PC-3 (cell line): ENCODE measurements at regions not wholly inside any gene's neighbourhood (a gene's known extent, or its start where the extent isn't known, plus 50 kb on each side); places are given as distances from the start of the nearest gene placed in this dataset.

Experiments
- ATAC-seq: fragments of 200-7000 bp; cut with Tn5 transposase; 2 replicates; pipeline ENCODE4 v1.9.1; 2020; ENCODE audit warnings: mild to moderate bottlenecking, moderate library complexity
- BruUV-seq: library from RNA; stranded (reverse); fragments of 400-500 nt; replicated peaks from 2 replicates; lab custom pipeline; 2021; lab: Mats Ljungman, UMichigan
- CTCF ChIA-PET: fragments of 300-600 bp; sonication (Branson Sonifier 250); formaldehyde crosslinking; loops from one replicate; lab custom pipeline; 2022; ENCODE audit warnings: antibody characterized with exemption; lab: Charles Lee
- POLR2A ChIA-PET: fragments of 300-600 bp; sonication (Branson Sonifier 250); formaldehyde crosslinking; loops from one replicate; lab custom pipeline; 2022; ENCODE audit warnings: antibody characterized with exemption; ENCODE audit not compliant: unreplicated experiment; lab: Charles Lee
- DNase-seq: peaks from one replicate; pipeline ENCODE4 v3.0.0-alpha.2; 2015
- H2AFZ ChIP-seq: fragments of 300-600 bp; sonication (generic); 2 replicates; pipeline ENCODE4 v1.6.0; 2016; ENCODE audit warnings: antibody characterized with exemption, low read length
- H3F3A ChIP-seq: fragments of 300-600 bp; sonication (generic); one replicate; pipeline ENCODE4 v1.6.0; 2017; ENCODE audit warnings: antibody characterized with exemption, low read length, control low read depth, mild to moderate bottlenecking; ENCODE audit not compliant: unreplicated experiment
- H3K27ac ChIP-seq: fragments of 300-600 bp; sonication (generic); 2 replicates; pipeline ENCODE4 v1.5.1; 2016; ENCODE audit warnings: mild to moderate bottlenecking, low read length
- H3K27me3 ChIP-seq: fragments of 300-600 bp; sonication (generic); 2 replicates; pipeline ENCODE4 v1.6.1; 2016; ENCODE audit warnings: low read length, mixed read lengths
- H3K36me3 ChIP-seq: fragments of 300-600 bp; sonication (generic); 2 replicates; pipeline ENCODE4 v1.6.1; 2016; ENCODE audit warnings: low read depth, mixed run types, low read length, mixed read lengths
- H3K4me1 ChIP-seq: fragments of 300-600 bp; sonication (generic); 2 replicates; pipeline ENCODE4 v1.5.1; 2016; ENCODE audit warnings: low read length; ENCODE audit not compliant: insufficient read depth
- H3K4me2 ChIP-seq: fragments of 300-600 bp; sonication (generic); 2 replicates; pipeline ENCODE4 v1.6.0; 2016; ENCODE audit warnings: low read length
- H3K4me3 ChIP-seq: fragments of 300-600 bp; sonication (generic); 2 replicates; pipeline ENCODE4 v1.5.1; 2016; ENCODE audit warnings: mild to moderate bottlenecking, low read length, mixed read lengths
- H3K79me2 ChIP-seq: fragments of 300-600 bp; sonication (generic); 2 replicates; pipeline ENCODE4 v1.6.1; 2017; ENCODE audit warnings: low read length, mixed read lengths
- H3K9ac ChIP-seq: fragments of 300-600 bp; sonication (generic); 2 replicates; pipeline ENCODE4 v1.6.0; 2016; ENCODE audit warnings: mild to moderate bottlenecking, low read length
- H3K9me2 ChIP-seq: fragments of 300-600 bp; sonication (generic); replicated peaks from 2 replicates; pipeline ENCODE4 v1.6.1; 2016; ENCODE audit warnings: mixed run types, low read length, mixed read lengths
- H3K9me3 ChIP-seq: fragments of 300-600 bp; sonication (generic); 2 replicates; pipeline ENCODE4 v1.6.1; 2016; ENCODE audit warnings: low read length, mixed read lengths
- H4K20me1 ChIP-seq: fragments of 300-600 bp; sonication (generic); 2 replicates; pipeline ENCODE4 v1.6.1; 2016; ENCODE audit warnings: low read length, mixed read lengths
- CTCF ChIP-seq: fragments of 300-600 bp; sonication (generic); conservative IDR thresholded peaks from 2 replicates; pipeline ENCODE4 v1.5.1; 2017; ENCODE audit warnings: antibody characterized with exemption, low read depth, mild to moderate bottlenecking, low read length
- EZH2 ChIP-seq: fragments of 300-600 bp; sonication (generic); IDR thresholded peaks from one replicate; pipeline ENCODE4 v1.6.1; 2017; ENCODE audit warnings: antibody characterized with exemption, mild to moderate bottlenecking, low read length; ENCODE audit not compliant: unreplicated experiment
- EZH2phosphoT487 ChIP-seq: fragments of 300-600 bp; sonication (generic); IDR thresholded peaks from 2 replicates; pipeline ENCODE4 v1.6.1; 2018; ENCODE audit warnings: mild to moderate bottlenecking, antibody characterized with exemption, low read length, borderline replicate concordance
- intact Hi-C: fragments of 100-400 bp; cut with micrococcal nuclease; formaldehyde crosslinking; loops from 2 replicates; pipeline ENCODE4 v1.9.0; 2023

- no peak for ATAC-seq
- Histone ChIP-seq H2AFZ (no peak overlapping the region), H3K9me3 (no peaks in the 10 kb centered on the region), H4K20me1 (no peaks in the 10 kb centered on the region), H3F3A (no peaks in the 10 kb centered on the region), H3K9ac (no peak overlapping the region), H3K9me2 (no peaks in the 10 kb centered on the region), H3K4me2 (no peak overlapping the region), H3K36me3 (no peaks in the 10 kb centered on the region), H3K27me3 (no peaks in the 10 kb centered on the region), H3K4me3 (no peak overlapping the region), H3K4me1 (peaks cover 12% of the 10 kb centered on the region), H3K79me2 (no peaks in the 10 kb centered on the region), H3K27ac (no peak overlapping the region)
- no peak for TF ChIP-seq EZH2
- no peak for DNase-seq
- ChIA-PET CTCF (interaction anchor here (0.5 to 0.6 kb wide), 2 partner anchors 12 to 780 kb away, joined by 4 read pairs; no protein-coding TSS in a partner anchor), POLR2A (no interaction called here)
- no TSS peak for BruUV-seq
- intact Hi-C loops, result no loop called here
Measured at GRCh38 chr6:44641344-44642031, 254.0 kb downstream of the CDC5L start.

GRCh38 chr6:44642349-44642748 is 254.8 kb downstream of the CDC5L start:
- Histone ChIP-seq H3K9ac (no peak overlapping the region), H3K4me1 (peaks cover 12% of the 10 kb centered on the region), H3K27ac (peak overlapping the region; percentile 43), H4K20me1 (no peaks in the 10 kb centered on the region), H3K9me3 (no peaks in the 10 kb centered on the region), H3K4me2 (peak overlapping the region; percentile 58), H2AFZ (peak overlapping the region; percentile 63), H3K9me2 (no peaks in the 10 kb centered on the region), H3F3A (no peaks in the 10 kb centered on the region), H3K27me3 (no peaks in the 10 kb centered on the region), H3K4me3 (no peak overlapping the region), H3K79me2 (no peaks in the 10 kb centered on the region), H3K36me3 (no peaks in the 10 kb centered on the region)
- DNase-seq, result no peak
- intact Hi-C loops, result no loop called here
- TF ChIP-seq CTCF, result no peak
- no peak for TF ChIP-seq EZH2
- ATAC-seq, result no peak
- ChIA-PET POLR2A (no interaction called here), CTCF (interaction anchor here (0.6 kb wide), 1 partner anchor 779 kb away, joined by 4 read pairs; no protein-coding TSS in a partner anchor)
- BruUV-seq, result no TSS peak

- no peaks in the 10 kb centered on the region for H3K36me3 ChIP-seq
- intact Hi-C loops, result no loop called here
- peak; percentile 88 for DNase-seq
- H4K20me1 ChIP-seq, result no peaks in the 10 kb centered on the region
- H3K9ac ChIP-seq, result no peak overlapping the region
- ChIA-PET POLR2A (no interaction called here), CTCF (no interaction called here)
- no peak overlapping the region for H3K4me3 ChIP-seq
- H3K4me1 ChIP-seq, result peaks cover 12% of the 10 kb centered on the region
- H3K27ac ChIP-seq, result peak overlapping the region; percentile 43
- no peak for TF ChIP-seq EZH2
- no peak for TF ChIP-seq EZH2phosphoT487
- no peak for TF ChIP-seq CTCF
- H3F3A ChIP-seq, result no peaks in the 10 kb centered on the region
- peak overlapping the region; percentile 63 for H2AFZ ChIP-seq
- H3K9me2 ChIP-seq, result no peaks in the 10 kb centered on the region
- H3K27me3 ChIP-seq, result no peaks in the 10 kb centered on the region
- BruUV-seq, result no TSS peak
- H3K9me3 ChIP-seq, result no peaks in the 10 kb centered on the region
- no peaks in the 10 kb centered on the region for H3K79me2 ChIP-seq
- peak overlapping the region; percentile 58 for H3K4me2 ChIP-seq
- peak; percentile 97 for ATAC-seq
Measured at GRCh38 chr6:44642870-44643522, 255.5 kb downstream of the CDC5L start.
